ENCODE measurements at regions not wholly inside any gene's neighbourhood (a gene's known extent, or its start where the extent isn't known, plus 50 kb on each side); places are given as distances from the start of the nearest gene placed in this dataset.

- DNase-seq (ENCODE audit: low read depth in 1 of 2, low spot score in 1 of 2), result no peak
- H3K4me3 ChIP-seq (replicated peaks; ENCODE audit: insufficient read depth, low read length), result no peak overlapping the region
- TF ChIP-seq REST (IDR thresholded peaks at IDR 0.05; ENCODE audit: insufficient replicate concordance, low read depth) (no peak), CTCF (IDR thresholded peaks at IDR 0.05; ENCODE audit: insufficient read depth, low read length) (no peak), SPI1 (IDR thresholded peaks at IDR 0.05; ENCODE audit: borderline replicate concordance, low read depth) (no peak), POLR2AphosphoS5 (IDR thresholded peaks at IDR 0.05; ENCODE audit: low read depth) (no peak), GABPA (IDR thresholded peaks at IDR 0.05; ENCODE audit: low read depth) (no peak)
- peaks cover 2% of the 10 kb centered on the region for H3K27me3 ChIP-seq (ENCODE audit: insufficient read depth, poor library complexity, severe bottlenecking)
- H3K27ac ChIP-seq (replicated peaks), result no peak overlapping the region
Observed at GRCh38 chr2:41962922-41963622, 84.7 kb upstream of the PKDCC start.

GRCh38 chr2:41963661-41964525 is 83.9 kb upstream of the PKDCC start:
- Histone ChIP-seq H3K27ac (replicated peaks) (no peak overlapping the region), H3K4me3 (replicated peaks; ENCODE audit: insufficient read depth, low read length) (no peak overlapping the region), H3K27me3 (ENCODE audit: insufficient read depth, poor library complexity, severe bottlenecking) (peaks cover 2% of the 10 kb centered on the region)
- TF ChIP-seq GABPA (IDR thresholded peaks at IDR 0.05; ENCODE audit: low read depth), result no peak
- TF ChIP-seq POLR2AphosphoS5 (IDR thresholded peaks at IDR 0.05; ENCODE audit: low read depth), result no peak
- TF ChIP-seq CTCF (IDR thresholded peaks at IDR 0.05; ENCODE audit: insufficient read depth, low read length), result no peak
- no peak for TF ChIP-seq REST (IDR thresholded peaks at IDR 0.05; ENCODE audit: insufficient replicate concordance, low read depth)
- TF ChIP-seq SPI1 (IDR thresholded peaks at IDR 0.05; ENCODE audit: borderline replicate concordance, low read depth), result no peak
- DNase-seq (ENCODE audit: low read depth in 1 of 2, low spot score in 1 of 2), result no peak

GRCh38 chr2:41965173-41965908 is 82.5 kb upstream of the PKDCC start:
- no peak overlapping the region for H3K27ac ChIP-seq (replicated peaks)
- DNase-seq (ENCODE audit: low read depth in 1 of 2, low spot score in 1 of 2), result no peak
- no peak overlapping the region for H3K4me3 ChIP-seq (replicated peaks; ENCODE audit: insufficient read depth, low read length)
- peaks cover 2% of the 10 kb centered on the region for H3K27me3 ChIP-seq (ENCODE audit: insufficient read depth, poor library complexity, severe bottlenecking)
- no peak for TF ChIP-seq GABPA (IDR thresholded peaks at IDR 0.05; ENCODE audit: low read depth)
- no peak for TF ChIP-seq POLR2AphosphoS5 (IDR thresholded peaks at IDR 0.05; ENCODE audit: low read depth)
- no peak for TF ChIP-seq CTCF (IDR thresholded peaks at IDR 0.05; ENCODE audit: insufficient read depth, low read length)
- no peak for TF ChIP-seq SPI1 (IDR thresholded peaks at IDR 0.05; ENCODE audit: borderline replicate concordance, low read depth)
- TF ChIP-seq REST (IDR thresholded peaks at IDR 0.05; ENCODE audit: insufficient replicate concordance, low read depth), result no peak

Measured in HL-60 (cell line).